Midbrain (tissue), 1 donor: ENCODE measurements at regions not wholly inside any gene's neighbourhood (a gene's known extent, or its start where the extent isn't known, plus 50 kb on each side); places are given as distances from the start of the nearest gene placed in this dataset.
"Not testable (repeated sequence)": the region's sequence is repeated elsewhere in the genome, so short reads cannot be mapped to it uniquely, and the experiment has no call there.

ENCODE experiments used
- DNase-seq: peaks from one replicate; lab custom pipeline; 2025; lab: John Stamatoyannopoulos, UW

DNA sequence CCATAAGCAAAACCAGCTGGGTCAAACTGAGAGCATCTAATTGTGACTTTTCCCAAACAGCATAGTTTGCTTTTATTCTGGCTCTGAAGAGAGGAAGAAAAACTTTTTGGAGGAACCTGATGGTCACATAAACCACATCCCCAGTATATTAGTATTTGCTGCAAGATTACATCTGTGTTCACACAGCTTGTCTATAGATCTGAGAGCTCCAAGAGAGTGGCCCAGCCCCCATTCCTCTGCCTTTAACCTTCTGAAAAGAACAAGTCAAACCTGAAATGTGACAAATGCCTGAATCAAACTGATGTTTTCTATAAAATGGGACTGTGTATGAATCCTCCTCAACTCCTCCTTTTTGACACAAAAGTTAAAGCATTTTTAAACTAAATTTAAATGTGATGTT lies 435.2 kb downstream of the ZNF479 start:
- DNase-seq: not testable (repeated sequence)

DNA sequence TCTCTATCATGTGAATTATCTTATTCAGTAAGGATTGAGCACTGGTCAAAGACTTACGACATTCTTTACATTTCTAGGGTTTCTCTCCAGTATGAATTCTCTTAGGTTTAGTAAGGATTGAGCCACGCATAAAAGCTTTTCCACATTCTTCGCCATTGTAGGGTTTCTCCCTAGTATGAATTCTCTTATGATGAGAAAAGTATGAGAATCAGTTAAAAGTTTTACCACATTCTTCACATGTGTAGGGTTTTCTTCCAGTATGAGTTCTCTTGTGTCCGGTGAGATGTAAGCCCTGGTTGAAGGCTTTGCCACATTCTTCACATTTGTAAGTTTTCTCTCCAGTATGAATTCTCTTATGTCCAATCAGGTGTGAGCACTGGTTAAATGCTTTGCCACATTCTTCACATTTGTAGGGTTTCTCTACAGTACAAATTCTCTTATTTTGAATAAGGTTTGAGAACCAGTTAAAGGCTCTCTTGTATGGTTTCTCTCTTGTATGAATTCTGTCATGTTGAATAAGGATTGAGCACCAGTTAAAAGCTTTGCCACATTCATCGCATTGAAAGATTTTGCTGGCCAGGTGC lies 445.9 kb downstream of the ZNF479 start:
- no peak for DNase-seq

DNA sequence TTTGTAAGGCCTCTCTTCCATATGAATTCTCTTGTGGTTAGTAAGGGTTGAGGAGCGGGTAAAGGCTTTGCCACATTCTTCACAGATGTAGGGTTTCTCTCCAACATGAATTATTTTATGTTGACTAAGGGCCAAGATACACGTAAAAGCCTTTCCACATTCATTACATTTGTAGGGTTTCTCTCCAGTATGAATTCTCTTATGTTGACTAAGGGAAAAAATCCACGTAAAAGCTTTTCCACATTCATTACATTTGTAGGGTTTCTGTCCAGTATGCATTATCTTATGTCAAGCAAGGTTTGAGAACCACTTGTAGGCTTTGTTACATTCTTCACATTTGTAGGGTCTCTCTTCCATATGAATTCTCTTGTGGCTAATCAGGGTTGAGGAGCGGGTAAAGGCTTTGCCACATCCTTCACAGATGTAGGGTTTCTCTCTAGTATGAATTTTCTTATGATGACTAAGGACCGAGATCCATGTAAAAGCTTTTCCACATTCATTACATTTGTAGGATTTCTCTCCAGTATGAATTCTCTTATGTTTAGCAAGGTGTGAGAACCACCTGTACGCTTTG lies 493.0 kb downstream of the ZNF479 start:
- no peak for DNase-seq

DNA sequence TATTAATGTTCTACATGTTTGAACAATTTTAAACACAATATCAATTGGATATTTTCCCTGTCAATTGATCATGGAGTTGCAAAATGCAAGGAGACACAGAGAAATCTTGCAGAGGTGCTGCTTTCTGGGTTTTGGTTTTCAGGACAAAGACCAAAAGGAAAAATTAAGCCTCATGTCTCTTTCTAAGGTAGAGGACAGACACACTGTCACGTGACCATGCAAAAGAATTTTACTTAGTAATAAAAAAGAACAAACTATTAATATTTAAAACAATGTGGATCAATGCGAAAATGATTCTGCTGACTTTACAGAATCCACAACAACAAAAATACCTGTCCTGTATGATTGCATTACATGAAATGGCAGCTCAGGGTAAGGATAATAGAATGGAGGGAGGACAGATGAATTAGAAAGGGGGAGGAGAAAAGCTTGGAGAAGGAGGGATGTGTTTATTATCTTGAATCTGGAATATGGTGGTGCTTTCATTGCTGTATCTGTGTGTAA lies 493.7 kb upstream of the NUPR2 start:
- no peak for DNase-seq

DNA sequence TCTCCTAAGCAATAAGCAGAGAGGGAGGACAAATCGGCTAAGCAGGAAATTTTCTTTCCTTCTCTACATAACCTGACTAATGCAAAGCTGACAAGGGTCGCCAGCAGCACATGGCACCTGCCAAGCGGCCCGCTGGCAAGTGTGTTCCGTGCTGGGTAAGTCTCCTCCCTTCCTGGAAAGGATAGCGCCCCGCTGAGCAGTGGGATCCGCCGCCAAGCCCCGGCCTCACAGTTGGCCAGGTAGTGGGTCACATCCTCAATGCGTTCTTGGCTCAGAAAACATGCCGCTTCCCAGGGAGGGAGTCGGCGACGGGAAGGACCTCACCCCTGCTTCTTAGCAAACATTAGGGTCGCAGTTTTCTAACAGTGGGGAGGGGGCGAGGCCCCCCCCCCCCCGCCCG lies 488.9 kb upstream of the NUPR2 start:
- DNase-seq: no peak

DNA sequence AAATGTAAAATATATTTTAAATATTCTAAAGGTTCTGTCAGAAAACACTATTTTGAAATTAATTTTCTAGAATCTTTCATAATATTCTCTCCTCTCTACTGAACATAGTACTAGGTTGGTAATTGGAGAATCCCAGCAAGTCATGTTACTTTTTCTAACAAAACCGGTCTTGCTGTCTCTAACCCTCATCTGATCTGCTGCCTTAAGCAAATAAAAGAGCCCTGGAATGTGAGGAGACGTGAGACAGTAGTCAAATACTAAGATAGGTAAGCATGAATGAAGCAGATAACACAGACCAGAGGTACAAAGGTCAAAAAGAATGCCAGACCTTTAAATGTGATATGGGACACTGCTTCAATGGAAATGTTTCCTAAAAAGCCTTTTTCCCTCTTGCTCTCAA lies 462.4 kb upstream of the NUPR2 start:
- no peak for DNase-seq

DNA sequence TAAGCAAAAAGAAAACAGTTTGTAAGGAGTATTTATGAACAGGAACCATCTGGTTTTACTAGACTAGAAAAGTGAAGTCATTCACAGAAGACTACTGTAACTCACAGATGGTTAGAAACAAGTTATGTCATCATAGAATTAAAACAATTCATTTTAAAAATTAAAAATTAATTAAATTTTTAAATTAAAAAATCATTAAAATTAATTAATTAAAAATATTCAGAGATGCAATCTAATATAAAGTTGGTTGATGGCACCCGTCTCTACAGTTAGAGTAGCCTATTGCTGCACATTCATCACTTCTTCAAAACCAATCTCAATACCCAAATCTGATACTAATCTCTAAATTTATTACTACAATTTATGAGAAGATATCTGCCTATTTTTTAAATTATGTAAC lies 454.8 kb upstream of the NUPR2 start:
- DNase-seq: no peak

DNA sequence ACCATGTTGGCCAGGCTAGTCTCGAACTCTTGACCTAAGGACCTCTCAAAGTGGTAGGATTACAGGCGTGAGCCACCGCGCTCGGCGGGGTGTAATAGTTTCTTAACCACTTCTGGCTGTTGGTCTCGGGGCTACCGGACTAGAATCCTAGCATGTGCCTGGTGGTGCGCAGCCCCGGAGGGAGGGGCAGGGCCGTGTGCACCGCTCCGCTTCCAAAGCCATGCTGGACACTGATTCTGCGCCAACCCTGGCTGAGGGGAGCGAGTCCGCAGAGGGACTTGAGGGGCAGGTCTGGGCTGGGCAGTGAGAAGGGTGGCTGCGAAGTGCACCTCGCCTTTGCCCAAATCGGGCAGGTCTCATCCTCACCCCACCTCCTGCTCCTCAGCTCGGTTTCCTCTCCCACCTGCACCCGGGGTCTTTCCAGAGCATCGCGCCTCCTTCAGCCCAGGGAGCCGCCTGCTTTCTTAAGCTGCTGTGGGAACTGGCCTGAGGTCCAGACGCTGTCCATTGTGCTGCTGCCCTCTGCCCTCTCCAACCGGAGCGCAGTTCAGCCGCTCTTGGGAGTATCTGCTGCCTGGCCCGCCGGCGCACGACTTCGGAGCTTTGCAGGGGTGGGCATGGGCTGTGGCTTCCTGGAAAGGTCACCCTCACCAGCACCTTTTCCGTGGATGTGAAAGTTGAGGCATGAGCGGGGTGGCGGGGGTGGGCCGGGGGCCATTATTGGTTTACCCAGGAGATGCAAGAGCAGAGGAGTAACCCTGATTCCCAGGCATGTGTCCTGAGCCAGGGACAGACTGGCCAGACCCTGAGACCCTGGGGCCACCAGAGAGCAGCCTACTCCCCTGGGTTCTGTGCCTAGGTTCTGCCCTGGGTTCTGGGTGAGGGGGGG lies 422.6 kb upstream of the NUPR2 start:
- no peak for DNase-seq

DNA sequence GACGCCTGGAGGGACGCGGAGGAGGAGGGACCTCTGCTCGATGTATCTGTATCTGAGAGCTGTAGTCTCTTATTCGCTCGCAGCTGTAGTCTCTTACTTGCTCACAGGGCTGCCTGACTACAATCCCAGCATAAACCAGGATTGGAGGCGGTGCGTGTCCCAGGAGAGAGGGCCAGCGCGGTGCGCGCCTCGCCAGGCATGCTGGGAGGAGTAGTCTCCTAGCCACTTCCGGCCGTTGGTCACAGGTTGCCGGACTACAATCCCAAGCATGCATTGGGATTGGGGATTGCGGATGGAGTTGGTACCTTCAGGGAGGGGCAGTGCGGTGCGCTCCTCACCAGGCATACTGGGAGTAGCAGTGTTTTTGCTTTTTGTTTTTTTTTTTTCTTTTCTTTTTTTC lies 421.7 kb upstream of the NUPR2 start:
- DNase-seq: peak; percentile 1

DNA sequence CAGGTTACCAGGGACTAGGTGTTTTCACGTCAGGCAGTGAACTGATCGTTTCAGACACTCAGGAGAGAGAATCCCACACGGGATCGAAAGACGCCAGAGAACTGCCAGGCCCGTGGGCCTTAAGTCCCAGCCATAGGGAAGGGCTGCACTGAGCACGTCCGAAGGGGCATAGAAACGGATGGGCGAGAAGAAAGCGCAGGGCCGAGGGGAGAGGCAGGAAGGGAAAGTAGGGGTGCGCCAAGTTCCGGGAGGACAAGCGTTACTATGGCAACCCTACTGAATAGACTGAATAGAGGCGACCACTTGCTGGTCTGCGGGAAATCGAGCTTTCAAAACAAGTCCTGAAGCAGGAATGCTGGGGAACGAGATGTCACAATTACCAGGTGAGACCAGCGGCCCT lies 421.3 kb upstream of the NUPR2 start:
- no peak for DNase-seq

DNA sequence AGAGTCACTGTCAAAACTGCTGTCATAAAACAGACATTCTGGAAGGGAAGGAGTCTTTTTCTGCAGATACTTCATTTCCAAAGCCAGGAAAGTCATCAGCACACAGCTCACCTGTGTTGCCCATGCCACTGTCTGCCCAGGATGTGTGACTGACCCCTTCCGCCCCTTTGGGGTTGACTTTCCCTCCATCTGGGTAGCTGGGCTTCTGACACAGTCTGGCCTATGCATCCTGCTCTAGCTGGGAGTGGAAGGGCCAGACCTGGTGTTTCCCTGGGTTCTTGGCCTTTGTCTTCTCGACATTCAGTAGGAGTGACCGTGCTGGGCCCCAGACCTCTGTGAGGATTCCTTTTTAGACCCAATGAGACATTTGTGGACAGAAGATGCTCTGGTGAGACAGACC lies 378.9 kb upstream of the NUPR2 start:
- DNase-seq: no peak

DNA sequence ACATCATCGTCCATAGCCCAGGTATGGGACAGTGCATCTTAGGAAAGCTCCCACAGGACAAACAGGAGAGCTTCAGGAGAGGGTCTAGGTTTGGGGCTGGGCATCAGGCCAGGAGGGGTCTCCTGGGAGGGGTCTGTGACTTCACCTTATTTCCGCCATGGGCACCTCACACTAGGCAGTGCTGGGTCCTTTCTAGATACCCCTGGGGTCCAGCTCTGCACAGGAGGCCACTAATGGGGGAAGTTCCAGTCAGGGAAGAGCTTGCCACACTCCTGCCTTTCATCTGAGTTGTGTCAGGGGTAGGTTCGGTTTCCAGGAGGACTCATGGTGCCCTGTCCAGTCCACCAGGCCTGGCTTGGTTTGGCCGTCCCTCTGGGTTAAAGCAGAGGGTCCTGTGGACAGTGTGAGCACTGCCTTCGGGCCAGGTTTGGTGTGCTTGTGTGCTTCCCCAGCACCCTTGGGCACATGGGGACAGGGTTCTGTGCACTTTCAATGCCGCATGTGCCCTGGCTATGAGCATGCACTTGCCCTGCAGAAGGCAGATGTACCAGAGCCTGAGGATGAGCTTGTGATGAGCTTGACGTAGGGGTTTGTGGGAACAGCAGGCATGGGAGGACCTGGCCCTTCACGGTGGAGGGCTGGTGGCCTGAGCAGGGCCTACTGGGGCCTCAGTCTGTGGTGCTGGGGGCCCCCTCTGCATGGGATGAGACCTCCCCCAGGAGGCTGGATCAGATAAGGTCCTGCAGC lies 377.7 kb upstream of the NUPR2 start:
- no peak for DNase-seq

DNA sequence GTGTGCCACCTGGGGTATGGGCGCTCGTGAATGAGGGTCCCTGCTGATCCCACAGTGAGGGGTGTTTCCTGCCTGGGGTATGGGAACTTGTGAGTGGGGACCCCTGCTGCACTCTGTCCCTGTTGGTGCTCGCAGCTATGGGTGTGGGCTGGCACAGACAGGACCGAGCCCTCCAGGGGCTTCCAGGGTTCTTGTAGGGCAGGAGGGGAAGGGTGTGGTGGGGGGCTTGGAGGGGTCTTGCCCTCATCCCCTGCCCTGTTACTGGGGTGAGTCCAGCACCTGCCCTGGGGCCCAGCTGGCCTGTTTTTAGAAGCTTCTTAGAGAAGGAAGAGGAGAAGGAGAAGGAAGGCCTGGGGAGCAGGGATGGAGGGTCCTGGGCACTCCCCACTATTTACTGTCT lies 377.0 kb upstream of the NUPR2 start:
- DNase-seq: no peak

DNA sequence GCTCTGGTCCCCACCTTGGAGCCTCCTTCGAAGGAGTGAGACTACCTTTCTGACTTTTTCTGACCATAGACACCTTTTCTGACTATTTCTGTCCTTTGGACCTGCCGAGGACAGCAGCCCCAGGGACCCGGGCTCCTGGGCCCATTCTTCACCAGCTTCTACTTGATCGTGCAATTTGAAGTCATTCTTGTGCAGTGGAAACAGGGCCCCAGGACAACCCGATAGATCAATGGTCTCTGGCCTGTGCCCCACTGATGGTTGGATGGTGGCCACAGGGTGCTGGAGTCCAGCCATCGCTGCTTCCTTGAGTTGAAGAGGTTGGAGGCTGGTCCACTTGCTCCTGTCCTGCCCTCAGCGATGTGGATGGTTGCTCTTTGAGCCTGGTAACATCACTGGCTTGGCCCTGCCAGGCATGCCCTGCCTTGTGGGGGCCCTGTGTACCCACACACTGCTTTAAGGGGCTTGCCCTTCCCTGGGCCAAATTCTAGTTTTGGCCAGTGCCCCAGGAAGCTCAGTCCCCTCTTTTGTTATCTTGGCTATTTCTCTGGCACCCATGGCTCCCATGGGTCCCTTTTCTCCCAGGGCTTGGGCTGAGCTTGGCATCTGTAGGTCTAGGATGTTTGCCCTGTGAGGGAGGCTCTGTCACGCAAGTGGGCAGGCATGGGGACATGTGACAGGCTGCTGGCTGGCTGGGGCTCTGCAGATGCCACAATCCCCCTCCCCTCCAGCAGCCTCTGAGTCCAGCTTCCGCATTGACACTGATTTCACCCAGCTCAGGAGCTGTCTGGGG lies 375.6 kb upstream of the NUPR2 start:
- DNase-seq: no peak

DNA sequence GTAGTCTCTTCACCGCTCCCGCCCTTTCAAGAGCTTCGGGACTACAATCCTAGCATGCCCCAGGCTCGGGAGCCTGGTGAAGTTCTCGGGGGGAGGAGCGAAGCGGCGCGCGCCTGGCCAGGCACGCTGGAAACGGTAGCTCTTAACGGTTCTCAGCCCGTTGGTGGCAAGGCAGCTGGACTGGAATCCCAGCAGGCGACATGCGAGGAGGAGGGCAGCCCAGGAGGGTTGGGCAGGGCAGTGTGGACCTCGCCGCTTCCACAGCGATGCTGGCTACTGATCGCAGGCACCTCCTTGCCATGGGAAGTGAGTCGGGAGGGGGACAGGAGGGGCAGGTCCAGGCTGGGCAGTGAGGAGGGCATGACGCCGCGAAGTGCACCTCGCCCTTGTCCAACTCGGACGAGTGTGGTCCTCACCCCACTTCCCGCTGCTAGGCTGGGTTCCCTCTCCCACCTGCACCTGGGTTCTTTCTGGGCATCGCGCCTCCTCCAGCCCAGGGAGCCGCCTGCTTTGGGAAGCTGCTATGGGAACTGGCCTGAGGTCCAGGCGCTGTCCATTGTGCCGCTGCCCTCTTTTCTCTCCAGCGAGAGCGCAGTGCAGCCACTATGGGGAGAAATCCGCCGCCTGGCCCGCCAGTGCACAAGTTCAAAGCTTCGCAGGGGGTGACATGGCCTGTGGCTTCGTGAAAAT lies 367.8 kb upstream of the NUPR2 start:
- DNase-seq: no peak

DNA sequence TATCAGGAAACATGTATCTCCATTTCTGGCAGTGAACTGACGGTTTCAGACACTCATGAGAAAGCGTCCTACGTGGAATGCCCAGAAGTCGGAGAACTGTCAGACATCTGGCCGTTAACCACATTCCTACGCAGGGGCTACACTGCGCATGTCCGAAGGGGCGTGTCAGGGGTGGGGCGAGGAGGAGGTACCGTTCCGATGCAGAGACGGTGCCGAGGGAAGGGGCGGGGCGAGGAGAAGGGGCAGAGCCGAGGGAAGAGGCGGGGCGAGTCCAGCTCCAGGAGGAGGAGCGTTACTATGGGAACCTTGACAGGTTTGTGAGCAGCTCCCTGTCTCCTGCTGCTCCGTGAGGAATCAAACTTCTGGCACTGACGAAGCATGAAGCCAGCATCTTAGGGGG lies 366.9 kb upstream of the NUPR2 start:
- no peak for DNase-seq

DNA sequence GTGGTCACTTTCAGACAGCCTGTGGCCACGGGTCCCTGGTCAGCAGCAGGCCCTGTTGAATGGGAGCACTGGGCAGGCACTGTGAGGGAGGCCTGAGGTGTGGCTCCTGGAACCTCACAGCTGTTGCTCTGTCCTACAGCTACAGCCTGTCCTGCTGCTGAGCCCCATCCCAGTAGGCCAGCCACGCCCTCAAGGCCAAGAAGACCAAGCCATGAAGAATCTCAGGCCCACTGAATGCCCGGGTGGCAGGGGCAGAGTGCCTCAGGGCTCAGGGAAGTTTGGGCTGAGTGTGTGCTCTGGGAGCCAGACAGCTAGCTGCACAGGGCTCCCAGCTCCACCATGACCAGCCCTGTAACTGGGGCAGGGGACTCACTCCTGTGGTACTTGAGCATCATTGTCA lies 363.5 kb upstream of the NUPR2 start:
- DNase-seq: no peak

DNA sequence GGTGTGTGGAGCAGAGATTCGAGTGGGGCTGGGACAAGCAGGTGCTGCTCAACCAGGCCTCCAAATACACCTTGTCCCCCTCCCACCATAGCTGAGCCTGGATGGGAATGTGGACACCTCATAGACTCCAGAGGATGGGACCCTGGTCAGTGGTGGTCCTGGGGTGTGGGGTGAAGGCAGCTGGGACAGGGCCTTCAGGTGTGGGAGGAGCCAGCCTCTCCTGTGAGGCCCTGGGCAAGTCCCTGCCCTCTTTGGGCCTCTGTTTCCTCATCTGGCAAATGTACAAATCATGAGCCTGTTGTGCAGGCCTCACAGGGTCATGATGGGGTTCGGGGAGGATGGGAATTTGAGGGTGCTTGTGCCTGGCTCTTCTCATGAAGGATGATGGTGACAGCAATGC lies 362.9 kb upstream of the NUPR2 start:
- no peak for DNase-seq

DNA sequence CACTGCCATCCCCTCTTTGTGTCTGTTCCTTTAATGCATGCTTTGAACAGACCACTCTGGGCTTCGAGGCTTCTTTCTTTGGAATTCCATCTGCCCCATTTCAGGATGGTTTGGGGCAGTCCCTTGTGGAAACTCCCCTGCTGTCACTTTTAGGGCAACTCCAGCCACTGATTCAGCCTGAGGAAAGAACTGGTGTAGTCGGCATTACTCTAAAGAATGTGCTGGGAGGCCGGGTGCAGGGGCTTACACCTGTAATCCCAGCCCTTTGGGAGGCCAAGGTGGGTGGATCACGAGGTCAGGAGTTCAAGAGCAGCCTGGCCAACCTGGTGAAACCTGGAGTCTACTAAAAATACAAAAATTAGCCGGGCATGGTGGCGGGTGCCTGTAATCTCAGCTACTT lies 358.1 kb upstream of the NUPR2 start:
- DNase-seq: no peak

DNA sequence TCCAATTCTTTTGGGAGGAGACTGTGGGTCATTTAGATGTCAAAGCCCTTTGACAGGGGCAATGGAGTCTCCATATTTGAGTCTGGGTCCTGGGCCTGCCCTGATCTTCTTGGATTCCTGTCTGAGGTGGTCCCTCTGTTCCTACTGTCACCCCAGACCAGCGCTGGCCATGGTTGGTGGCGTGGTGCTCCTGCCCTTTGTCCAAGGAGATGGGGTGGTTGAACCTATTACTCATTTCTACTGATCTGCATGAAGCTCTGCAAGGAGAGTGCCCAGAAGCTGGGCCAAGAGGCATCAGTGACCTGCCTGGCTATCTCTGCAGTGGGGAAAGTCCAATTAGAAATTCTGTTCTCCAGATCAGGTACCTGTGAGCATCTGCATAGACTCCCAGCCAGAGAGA lies 355.6 kb upstream of the NUPR2 start:
- DNase-seq: no peak
